ENCODE measurements at regions not wholly inside any gene's neighbourhood (a gene's known extent, or its start where the extent isn't known, plus 50 kb on each side); places are given as distances from the start of the nearest gene placed in this dataset.

- Histone ChIP-seq H3K4me1 (ENCODE audit: insufficient read depth, low read length) (no peaks in the 10 kb centered on the region), H3K36me3 (replicated peaks in 1 of 2; ENCODE audit: control insufficient read depth in 1 of 2, insufficient read depth in 2 of 2, low read length in 2 of 2) (no peaks in the 10 kb centered on the region), H3K9me3 (ENCODE audit: low read length) (no peaks in the 10 kb centered on the region), H3K4me3 (replicated peaks in 1 of 3; ENCODE audit: insufficient read depth in 1 of 3, low read depth in 2 of 3, low read length in 3 of 3) (no peak overlapping the region), H3K9ac (ENCODE audit: insufficient read depth, low read depth, low read length) (no peak overlapping the region), H3K27me3 (ENCODE audit: control insufficient read depth in 1 of 2, insufficient read depth in 2 of 2, low read length in 2 of 2) (peaks cover 3 to 4% of the 10 kb centered on the region in 2 experiments; a peak in 2 of 5 replicates), H3K4me2 (ENCODE audit: low read depth, low read length) (no peak overlapping the region), H3K27ac (ENCODE audit: extremely low read length, insufficient read depth, low read length) (no peak overlapping the region), H4K20me1 (ENCODE audit: insufficient read depth, low read length) (no peaks in the 10 kb centered on the region), H2AFZ (ENCODE audit: low read length) (no peak overlapping the region), H3K79me2 (ENCODE audit: insufficient read depth, low read length) (no peaks in the 10 kb centered on the region)
- in situ Hi-C loops (cut with HindIII; ENCODE audit: extremely low pct_ligation_motif_present, low pct_unique_long_range_greater_than_20kb) (no loop called here), intact Hi-C loops (cut with micrococcal nuclease; ENCODE audit: unreplicated experiment) (no loop called here)
- ChIA-PET POLR2A (no interaction called here), CTCF (ENCODE audit: low intra/inter-chr PET ratio, low total read pairs) (no interaction called here)
- no peak for ATAC-seq
- TF ChIP-seq SCMH1 (CRISPR knock-in tag; IDR thresholded peaks at IDR 0.05; ENCODE audit: borderline replicate concordance), result no peak
- TF ChIP-seq RFXANK (CRISPR knock-in tag; IDR thresholded peaks at IDR 0.05), result no peak
- no peak for TF ChIP-seq RCOR2 (CRISPR knock-in tag; IDR thresholded peaks at IDR 0.05)
- no peak for TF ChIP-seq POLR2A (IDR thresholded peaks at IDR 0.05; ENCODE audit: insufficient read depth in 1 of 2, low read depth in 2 of 2, low read length in 2 of 2)
- TF ChIP-seq ZNF232 (CRISPR knock-in tag; IDR thresholded peaks at IDR 0.05; ENCODE audit: borderline replicate concordance), result no peak
- TF ChIP-seq ZNF530 (CRISPR knock-in tag; IDR thresholded peaks at IDR 0.05; ENCODE audit: low read depth), result no peak
- no peak for TF ChIP-seq ZNF160 (CRISPR knock-in tag; IDR thresholded peaks at IDR 0.05)
- TF ChIP-seq SMAD9 (CRISPR knock-in tag; IDR thresholded peaks at IDR 0.05), result no peak
- TF ChIP-seq ZNF547 (CRISPR knock-in tag; IDR thresholded peaks at IDR 0.05), result no peak
- TF ChIP-seq, protein P1, sequence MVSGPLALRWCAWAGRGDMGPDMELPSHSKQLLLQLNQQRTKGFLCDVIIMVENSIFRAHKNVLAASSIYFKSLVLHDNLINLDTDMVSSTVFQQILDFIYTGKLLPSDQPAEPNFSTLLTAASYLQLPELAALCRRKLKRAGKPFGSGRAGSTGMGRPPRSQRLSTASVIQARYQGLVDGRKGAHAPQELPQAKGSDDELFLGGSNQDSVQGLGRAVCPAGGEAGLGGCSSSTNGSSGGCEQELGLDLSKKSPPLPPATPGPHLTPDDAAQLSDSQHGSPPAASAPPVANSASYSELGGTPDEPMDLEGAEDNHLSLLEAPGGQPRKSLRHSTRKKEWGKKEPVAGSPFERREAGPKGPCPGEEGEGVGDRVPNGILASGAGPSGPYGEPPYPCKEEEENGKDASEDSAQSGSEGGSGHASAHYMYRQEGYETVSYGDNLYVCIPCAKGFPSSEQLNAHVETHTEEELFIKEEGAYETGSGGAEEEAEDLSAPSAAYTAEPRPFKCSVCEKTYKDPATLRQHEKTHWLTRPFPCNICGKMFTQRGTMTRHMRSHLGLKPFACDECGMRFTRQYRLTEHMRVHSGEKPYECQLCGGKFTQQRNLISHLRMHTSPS (CRISPR knock-in tag; IDR thresholded peaks at IDR 0.05; ENCODE audit: low read depth), result no peak
- TF ChIP-seq DNMT1 (CRISPR knock-in tag; IDR thresholded peaks at IDR 0.05), result no peak
- TF ChIP-seq, protein P2, sequence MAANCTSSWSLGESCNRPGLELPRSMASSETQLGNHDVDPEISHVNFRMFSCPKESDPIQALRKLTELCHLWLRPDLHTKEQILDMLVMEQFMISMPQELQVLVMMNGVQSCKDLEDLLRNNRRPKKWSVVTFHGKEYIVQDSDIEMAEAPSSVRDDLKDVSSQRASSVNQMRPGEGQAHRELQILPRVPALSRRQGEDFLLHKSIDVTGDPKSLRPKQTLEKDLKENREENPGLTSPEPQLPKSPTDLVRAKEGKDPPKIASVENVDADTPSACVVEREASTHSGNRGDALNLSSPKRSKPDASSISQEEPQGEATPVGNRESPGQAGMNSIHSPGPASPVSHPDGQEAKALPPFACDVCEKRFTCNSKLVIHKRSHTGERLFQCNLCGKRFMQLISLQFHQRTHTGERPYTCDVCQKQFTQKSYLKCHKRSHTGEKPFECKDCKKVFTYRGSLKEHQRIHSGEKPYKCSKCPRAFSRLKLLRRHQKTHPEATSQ (CRISPR knock-in tag; IDR thresholded peaks at IDR 0.05; ENCODE audit: borderline replicate concordance), result no peak
- no peak for TF ChIP-seq HNF1B (CRISPR knock-in tag; IDR thresholded peaks at IDR 0.05)
- no peak for TF ChIP-seq TFAP4 (IDR thresholded peaks at IDR 0.05; ENCODE audit: borderline replicate concordance, low read depth)
- TF ChIP-seq GLI4 (CRISPR knock-in tag; IDR thresholded peaks at IDR 0.05; ENCODE audit: borderline replicate concordance), result no peak
- no peak for TF ChIP-seq ZNF12 (CRISPR knock-in tag; IDR thresholded peaks at IDR 0.05)
- no peak for DNase-seq (ENCODE audit: low spot score)
- FAIRE-seq, result no peak
- WGBS (ENCODE audit: low lambda C conversion rate), result 13% methylated on average over 3 of the region's 3 CpGs
- BruUV-seq (replicated peaks), result no TSS peak
Observed at GRCh38 chr2:195596840-195597239, 60.2 kb upstream of the SLC39A10 start.
